SK-N-MC (cell line): ENCODE measurements at regions not wholly inside any gene's neighbourhood (a gene's known extent, or its start where the extent isn't known, plus 50 kb on each side); places are given as distances from the start of the nearest gene placed in this dataset.

Source experiments
- DNase-seq: peaks from one replicate; pipeline ENCODE4 v3.0.0-alpha.2; 2011; ENCODE audit warnings: low read depth, low spot score
- H3K27ac ChIP-seq: fragments of 200-600 bp; sonication (generic); 2 replicates; pipeline ENCODE4 v1.5.1; 2016; ENCODE audit warnings: mixed run types
- H3K36me3 ChIP-seq: fragments of 200-600 bp; sonication (generic); 2 replicates; pipeline ENCODE4 v1.6.1; 2017; ENCODE audit warnings: antibody characterized with exemption, low read length, mixed read lengths; ENCODE audit not compliant: insufficient read depth
- H3K4me3 ChIP-seq: fragments of 200-600 bp; sonication (generic); 2 replicates; pipeline ENCODE4 v1.5.1; 2016
- H3K9ac ChIP-seq: fragments of 200-600 bp; sonication (generic); 2 replicates; pipeline ENCODE4 v1.8.0; 2017; ENCODE audit warnings: mixed run types, mixed read lengths; ENCODE audit not compliant: insufficient read length
- H3K9me3 ChIP-seq: fragments of 200-600 bp; sonication (generic); 2 replicates; pipeline ENCODE4 v1.6.1; 2017; ENCODE audit warnings: low read depth, mild to moderate bottlenecking, antibody characterized with exemption, low read length, moderate library complexity, mixed read lengths
- EZH2 ChIP-seq: fragments of 200-600 bp; sonication (generic); IDR thresholded peaks from one replicate; pipeline ENCODE4 v1.6.1; 2017; ENCODE audit warnings: antibody characterized with exemption
- FOXP2 ChIP-seq: optimal IDR thresholded peaks from 2 replicates; pipeline ENCODE3; 2011; ENCODE audit warnings: mild to moderate bottlenecking, moderate library complexity; ENCODE audit not compliant: insufficient read depth; ENCODE audit errors: extremely low read length, control extremely low read depth
- POLR2AphosphoS5 ChIP-seq: IDR thresholded peaks from 2 replicates; pipeline ENCODE4 v1.6.1; 2012; ENCODE audit warnings: mild to moderate bottlenecking, low read depth, low read length, borderline replicate concordance

- H3K27ac ChIP-seq: no peak overlapping the region
- H3K36me3 ChIP-seq: no peaks in the 10 kb centered on the region
- TF ChIP-seq POLR2AphosphoS5: no peak
- TF ChIP-seq FOXP2: no peak
- TF ChIP-seq EZH2: no peak
- H3K9ac ChIP-seq: no peak overlapping the region
- H3K4me3 ChIP-seq: no peak overlapping the region
- H3K9me3 ChIP-seq: no peaks in the 10 kb centered on the region
- no peak for DNase-seq
Measured at GRCh38 chr7:156470399-156471320, 169.9 kb upstream of the RNF32 start.

DNA sequence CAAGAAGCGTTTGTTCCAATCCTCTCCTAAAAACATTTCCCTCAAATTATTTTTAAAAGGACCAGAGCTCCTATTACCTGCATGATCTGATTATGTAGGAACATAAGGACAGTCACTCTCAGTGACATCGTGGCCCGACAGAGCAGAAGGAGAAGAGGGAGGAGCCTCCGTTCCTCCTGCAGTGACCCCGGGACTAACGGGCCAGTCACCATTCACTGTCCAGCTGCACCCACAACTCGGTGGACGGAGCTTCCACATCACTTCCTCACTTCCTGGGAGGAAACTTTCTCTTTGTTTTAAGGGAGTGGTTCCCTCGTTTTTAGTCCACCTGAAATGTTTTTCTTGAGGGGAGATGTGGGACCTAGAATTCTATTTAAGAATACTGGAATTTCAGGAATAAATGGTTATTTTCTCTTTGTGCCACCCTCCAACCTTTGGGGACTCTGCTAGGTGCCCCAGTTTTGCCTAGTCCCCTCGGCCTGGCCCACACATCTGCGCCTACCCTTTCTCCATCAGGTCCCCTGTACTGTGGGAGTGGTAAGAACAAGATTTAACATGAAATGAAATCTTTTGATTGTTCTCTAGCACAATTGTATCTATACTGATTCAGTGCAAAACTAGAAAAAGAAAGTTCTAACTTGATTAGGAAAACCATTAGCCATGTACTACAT lies 173.5 kb upstream of the RNF32 start:
- Histone ChIP-seq H3K27ac (no peak overlapping the region), H3K4me3 (no peak overlapping the region), H3K36me3 (no peaks in the 10 kb centered on the region), H3K9ac (no peak overlapping the region), H3K9me3 (no peaks in the 10 kb centered on the region)
- DNase-seq: no peak
- TF ChIP-seq EZH2 (no peak), POLR2AphosphoS5 (no peak), FOXP2 (no peak)

- no peak for DNase-seq
- H3K9ac ChIP-seq: no peak overlapping the region
- no peak overlapping the region for H3K27ac ChIP-seq
- H3K9me3 ChIP-seq: no peaks in the 10 kb centered on the region
- no peak overlapping the region for H3K4me3 ChIP-seq
- no peak for TF ChIP-seq EZH2
- TF ChIP-seq POLR2AphosphoS5: no peak
- no peak for TF ChIP-seq FOXP2
- no peaks in the 10 kb centered on the region for H3K36me3 ChIP-seq
Measured at GRCh38 chr7:156466272-156466671, 174.3 kb upstream of the RNF32 start.

DNA sequence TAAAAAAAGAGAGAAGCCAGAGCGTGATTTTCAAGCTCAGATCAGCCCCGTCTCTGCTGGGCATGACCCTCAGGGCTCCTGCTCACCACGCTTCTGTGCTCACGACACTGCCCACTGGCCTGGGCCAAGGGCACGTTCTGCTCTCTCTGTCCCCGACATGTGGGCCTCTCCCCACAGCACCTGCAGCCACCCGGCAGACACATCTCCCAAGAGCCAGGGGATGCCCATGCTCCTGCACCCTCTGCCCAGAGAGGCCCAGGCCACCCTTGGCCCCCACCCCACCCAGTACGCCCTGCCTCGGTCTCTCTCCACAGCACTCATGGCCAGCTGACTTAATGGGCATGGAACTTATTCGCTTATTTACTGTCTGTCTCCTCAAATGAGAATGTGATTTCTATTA lies 175.4 kb upstream of the RNF32 start:
- DNase-seq: no peak
- H3K9me3 ChIP-seq: no peaks in the 10 kb centered on the region
- no peaks in the 10 kb centered on the region for H3K36me3 ChIP-seq
- no peak overlapping the region for H3K9ac ChIP-seq
- TF ChIP-seq POLR2AphosphoS5 (no peak), EZH2 (no peak), FOXP2 (no peak)
- H3K27ac ChIP-seq: no peak overlapping the region
- no peak overlapping the region for H3K4me3 ChIP-seq

GRCh38 chr7:156464339-156464738 lies 176.2 kb upstream of the RNF32 start:
- no peak for DNase-seq
- H3K27ac ChIP-seq: no peak overlapping the region
- H3K4me3 ChIP-seq: no peak overlapping the region
- no peak for TF ChIP-seq POLR2AphosphoS5
- TF ChIP-seq EZH2: no peak
- TF ChIP-seq FOXP2: no peak
- no peak overlapping the region for H3K9ac ChIP-seq
- no peaks in the 10 kb centered on the region for H3K9me3 ChIP-seq
- no peaks in the 10 kb centered on the region for H3K36me3 ChIP-seq

GRCh38 chr7:156463280-156463679 lies 177.3 kb upstream of the RNF32 start:
- no peak overlapping the region for H3K9ac ChIP-seq
- DNase-seq: no peak
- H3K36me3 ChIP-seq: no peaks in the 10 kb centered on the region
- no peak overlapping the region for H3K4me3 ChIP-seq
- no peak overlapping the region for H3K27ac ChIP-seq
- TF ChIP-seq EZH2 (no peak), FOXP2 (no peak), POLR2AphosphoS5 (no peak)
- no peaks in the 10 kb centered on the region for H3K9me3 ChIP-seq

GRCh38 chr7:156461881-156462665 lies 178.5 kb upstream of the RNF32 start:
- Histone ChIP-seq H3K36me3 (no peaks in the 10 kb centered on the region), H3K4me3 (no peak overlapping the region), H3K27ac (no peak overlapping the region), H3K9me3 (no peaks in the 10 kb centered on the region), H3K9ac (no peak overlapping the region)
- TF ChIP-seq EZH2 (no peak), POLR2AphosphoS5 (no peak), FOXP2 (no peak)
- no peak for DNase-seq

GRCh38 chr7:156460858-156461627 lies 179.5 kb upstream of the RNF32 start:
- no peak for TF ChIP-seq POLR2AphosphoS5
- no peaks in the 10 kb centered on the region for H3K9me3 ChIP-seq
- no peak overlapping the region for H3K9ac ChIP-seq
- H3K27ac ChIP-seq: no peak overlapping the region
- H3K36me3 ChIP-seq: no peaks in the 10 kb centered on the region
- no peak for DNase-seq
- no peak overlapping the region for H3K4me3 ChIP-seq
